K562 (cell line): ENCODE measurements at regions not wholly inside any gene's neighbourhood (a gene's known extent, or its start where the extent isn't known, plus 50 kb on each side); places are given as distances from the start of the nearest gene placed in this dataset.

Experiments
- ATAC-seq: fragments of 200-7000 bp; cut with Tn5 transposase; 3 replicates; pipeline ENCODE4 v1.9.1; 2020; ENCODE audit warnings: moderate library complexity
- BruUV-seq: library from RNA; stranded (reverse); fragments of 400-500 nt; replicated peaks from 2 replicates; lab custom pipeline; 2021; lab: Mats Ljungman, UMichigan
- CTCF ChIA-PET: fragments of 300-600 bp; formaldehyde crosslinking; extraction: SDS; loops from one replicate; lab custom pipeline; 2021; ENCODE audit warnings: low intra/inter-chr PET ratio; lab: Yijun Ruan, JAX
- POLR2A ChIA-PET: fragments of 300-600, 350-650 bp; sonication (Branson Sonifier 250); formaldehyde crosslinking; extraction: SDS; loops from one replicate; lab custom pipeline; 2021; ENCODE audit warnings: antibody characterized with exemption, inconsistent platforms; lab: Yijun Ruan, JAX
- DNase-seq, 4 experiments: peaks; one replicate each; pipeline versions ENCODE4 v3.0.0 to v3.0.0-alpha.2; 2011 to 2018; ENCODE audit warnings: low spot score in 3 of 4, mixed read lengths in 3 of 4; ENCODE audit errors: extremely low read depth in 1 of 4
- FAIRE-seq: peaks from 2 replicates; lab custom pipeline; 2011; peaks lifted over from hg19 to GRCh38; lab: Jason Lieb, UNC
- H2AFZ ChIP-seq: 2 replicates; pipeline ENCODE4 v1.6.0; 2011; ENCODE audit warnings: low read depth, low read length, control low read depth, inconsistent platforms
- H3K27ac ChIP-seq: fragments of 200-600 bp; 3 replicates; pipeline ENCODE4 v1.8.0; 2011; ENCODE audit warnings: low read depth, mild to moderate bottlenecking, control low read depth, inconsistent platforms, low read length, moderate library complexity, mixed read lengths; ENCODE audit errors: extremely low read depth
- H3K27me3 ChIP-seq, 2 experiments: fragments of 300-600 bp in 1 of 2; 2 replicates in 1 of 2; 3 replicates in 1 of 2; pipeline versions ENCODE4 v1.6.0 to v1.8.0; 2011; ENCODE audit warnings: inconsistent platforms in 2 of 2, low read length in 2 of 2, mild to moderate bottlenecking in 1 of 2, mixed read lengths in 1 of 2, moderate library complexity in 1 of 2; ENCODE audit not compliant: control insufficient read depth in 2 of 2, insufficient read depth in 2 of 2
- H3K36me3 ChIP-seq: fragments of 300-600 bp; 3 replicates; pipeline ENCODE4 v1.8.0; 2011; ENCODE audit warnings: mild to moderate bottlenecking, low read length, inconsistent platforms; ENCODE audit not compliant: control insufficient read depth, insufficient read depth
- H3K4me1 ChIP-seq, 2 experiments: fragments of 200-600 bp in 1 of 2; replicated peaks in 1 of 2; 2 replicates in 1 of 2; 3 replicates in 1 of 2; pipeline versions ENCODE4 v1.5.1 to v1.8.0; 2011; ENCODE audit warnings: inconsistent platforms in 2 of 2, low read length in 2 of 2, mild to moderate bottlenecking in 1 of 2, mixed read lengths in 1 of 2, moderate library complexity in 1 of 2; ENCODE audit not compliant: control insufficient read depth in 2 of 2, insufficient read depth in 2 of 2
- H3K4me2 ChIP-seq: 2 replicates; pipeline ENCODE4 v1.6.1; 2011; ENCODE audit warnings: low read length, control low read depth, inconsistent platforms, mixed read lengths; ENCODE audit not compliant: insufficient read depth
- H3K4me3 ChIP-seq: fragments of 200-600 bp; sonication (generic), shearing (Covaris generic); 2 replicates; pipeline ENCODE4 v1.5.1; 2016; ENCODE audit warnings: control low read depth, inconsistent platforms
- H3K79me2 ChIP-seq: fragments of 200-600 bp; 3 replicates; pipeline ENCODE4 v1.8.0; 2011; ENCODE audit warnings: low read length, inconsistent platforms; ENCODE audit not compliant: control insufficient read depth, insufficient read depth
- H3K9ac ChIP-seq, 2 experiments: 2 replicates each; pipeline versions ENCODE4 v1.6.0 to v1.6.1; 2011; ENCODE audit warnings: low read depth in 2 of 2, low read length in 2 of 2, control low read depth in 1 of 2, inconsistent platforms in 1 of 2, mild to moderate bottlenecking in 1 of 2, mixed read lengths in 1 of 2; ENCODE audit not compliant: insufficient read depth in 1 of 2
- H3K9me1 ChIP-seq: one replicate; pipeline ENCODE4 v1.6.0; 2011; ENCODE audit warnings: inconsistent platforms, mild to moderate bottlenecking, low read length, moderate library complexity; ENCODE audit not compliant: control insufficient read depth, insufficient read depth
- H3K9me3 ChIP-seq: replicated peaks from 2 replicates; pipeline ENCODE4 v1.5.1; 2011; ENCODE audit warnings: low read depth, low read length, inconsistent platforms; ENCODE audit not compliant: control insufficient read depth, insufficient read depth
- H4K20me1 ChIP-seq: replicated peaks from 2 replicates; pipeline ENCODE4 v1.6.1; 2011; ENCODE audit warnings: low read length, inconsistent platforms, mixed read lengths; ENCODE audit not compliant: control insufficient read depth, insufficient read depth
- CBX1 ChIP-seq: sonication (generic); IDR thresholded peaks from 2 replicates; pipeline ENCODE4 v1.6.1; 2016; ENCODE audit warnings: antibody characterized with exemption, low read depth, mild to moderate bottlenecking
- ETV6 ChIP-seq, 3 experiments: fragments of 150-350 bp in 1 of 3; sonication (generic) in 1 of 3; formaldehyde crosslinking in 1 of 3; IDR thresholded peaks; 2 replicates each; pipeline versions ENCODE4 v1.6.1 to v1.8.0; 2014 to 2022; ENCODE audit warnings: borderline replicate concordance in 2 of 3, low read depth in 2 of 3, antibody characterized with exemption in 1 of 3, low read length in 1 of 3, mild to moderate bottlenecking in 1 of 3, missing genetic modification reagents in 1 of 3
- GABPB1 ChIP-seq: sonication (generic); formaldehyde crosslinking; IDR thresholded peaks from 2 replicates; pipeline ENCODE4 v1.8.0; 2022; ENCODE audit warnings: mild to moderate bottlenecking, missing genetic modification reagents
- GTF2A2 ChIP-seq: IDR thresholded peaks from 2 replicates; pipeline ENCODE4 v1.6.1; 2016; ENCODE audit warnings: mild to moderate bottlenecking, missing genetic modification characterization, missing compliant biosample characterization
- IRF2 ChIP-seq: sonication (generic); formaldehyde crosslinking; IDR thresholded peaks from 2 replicates; pipeline ENCODE4 v1.8.1; 2022; ENCODE audit warnings: mild to moderate bottlenecking, missing genetic modification reagents
- POLR2A ChIP-seq: fragments of 450-650 bp; conservative IDR thresholded peaks from 2 replicates; pipeline ENCODE4 v1.6.1; 2016
- SAFB ChIP-seq: fragments of 200-400 bp; formaldehyde crosslinking; IDR thresholded peaks from 2 replicates; pipeline ENCODE4 v1.6.1; 2017; ENCODE audit warnings: low read depth, low read length, borderline replicate concordance
- SLC30A9 ChIP-seq: fragments of 250-450 bp; sonication (Bioruptor Pico); IDR thresholded peaks from 2 replicates; pipeline ENCODE4 v1.8.0; 2022; ENCODE audit warnings: mild to moderate bottlenecking, moderate library complexity
- STAT6 ChIP-seq: sonication (generic); formaldehyde crosslinking; IDR thresholded peaks from 2 replicates; pipeline ENCODE4 v1.8.1; 2023; ENCODE audit warnings: mild to moderate bottlenecking, missing genetic modification reagents
- ZC3H11A ChIP-seq: IDR thresholded peaks from 2 replicates; pipeline ENCODE4 v1.6.1; 2012; ENCODE audit warnings: low read depth, low read length, improper control_type of control experiment
- ZFP91 ChIP-seq: sonication (generic); formaldehyde crosslinking; IDR thresholded peaks from 2 replicates; pipeline ENCODE4 v1.8.0; 2022; ENCODE audit warnings: mild to moderate bottlenecking, missing genetic modification reagents
- ZNF830 ChIP-seq: fragments of 250-450 bp; sonication (Bioruptor Pico); IDR thresholded peaks from 2 replicates; pipeline ENCODE4 v1.5.0; 2021; ENCODE audit warnings: mild to moderate bottlenecking
- WGBS: fragments of 100-300 bp; shearing (Covaris generic); methylation state at CpG from one replicate; pipeline ENCODE4 v1.1.6; 2016; ENCODE audit warnings: low coverage, mixed read lengths; ENCODE audit not compliant: insufficient coverage; ENCODE audit errors: missing lambda C conversion rate; 5-methylcytosine and 5-hydroxymethylcytosine counted together
- in situ Hi-C: fragments of 300-500 bp; cut with MboI; formaldehyde crosslinking; loops from 4 replicates; pipeline ENCODE4 v1.15.0; 2018; ENCODE audit warnings: inconsistent platforms, mixed read lengths
- intact Hi-C: fragments of 100-400 bp; cut with micrococcal nuclease; formaldehyde crosslinking; loops from 2 replicates; pipeline ENCODE4 v1.14.2; 2022

DNA sequence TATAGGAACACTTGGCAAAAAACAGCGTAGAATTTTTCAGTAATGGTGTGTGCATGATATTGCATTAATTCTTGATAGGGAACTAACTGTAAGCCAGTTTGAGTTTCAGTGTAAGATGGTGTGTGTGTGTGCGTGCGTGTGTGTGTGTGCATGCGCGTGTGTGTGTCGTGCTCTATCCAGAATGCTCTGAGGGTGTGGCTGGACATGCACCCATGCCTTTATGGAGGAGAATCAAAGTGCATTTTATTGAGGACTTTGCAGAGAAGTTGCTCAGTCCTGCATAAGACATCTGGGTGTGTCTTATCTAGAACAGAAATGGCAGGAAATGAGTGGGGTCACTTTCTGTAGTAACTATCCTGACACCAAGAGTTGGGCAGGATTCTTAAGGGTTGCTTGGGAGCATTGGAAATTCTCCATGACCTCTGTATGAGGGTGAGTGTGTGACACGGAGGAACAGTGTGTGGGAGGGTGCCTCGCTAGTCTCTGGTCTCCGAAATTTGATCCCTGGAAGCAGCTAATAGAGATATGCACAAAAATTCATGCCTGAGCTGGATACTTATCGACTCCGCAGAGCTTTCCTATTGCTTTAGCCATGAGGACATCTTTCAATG, 252.2 kb downstream of the TSHZ3 start:
- intact Hi-C loops: no loop called here
- H3K4me3 ChIP-seq: no peak overlapping the region
- no peak overlapping the region for H3K4me2 ChIP-seq
- no peaks in the 10 kb centered on the region; a peak in 2 of 5 replicates for H3K27me3 ChIP-seq
- no peaks in the 10 kb centered on the region for H4K20me1 ChIP-seq
- no peak overlapping the region for H2AFZ ChIP-seq
- BruUV-seq: no TSS peak
- in situ Hi-C loops: no loop called here
- H3K4me1 ChIP-seq: peaks cover 0 to 3% of the 10 kb centered on the region in 2 experiments; a peak in 1 of 5 replicates
- 3% methylated on average over 11 of the region's 11 CpGs for WGBS
- no peak overlapping the region for H3K27ac ChIP-seq
- DNase-seq (no peak), ATAC-seq (no peak), FAIRE-seq (no peak)
- CTCF ChIA-PET: no interaction called here
- POLR2A ChIA-PET: interaction anchor here (0.6 to 0.8 kb wide), 3 partner anchors 8 to 324 kb away, joined by 3 to 6 read pairs (median 3); no protein-coding TSS in a partner anchor
- H3K9me3 ChIP-seq: no peaks in the 10 kb centered on the region
- H3K79me2 ChIP-seq: no peaks in the 10 kb centered on the region
- no peak overlapping the region for H3K9ac ChIP-seq
- H3K36me3 ChIP-seq: no peaks in the 10 kb centered on the region
- TF ChIP-seq CBX1 (no peak), ETV6 (IDR thresholded peaks at IDR 0.05; ENCODE audit: borderline replicate concordance in 1 of 2, low read depth in 2 of 2, low read length in 1 of 2) (no peak), ETV6 (CRISPR knock-in tag; IDR thresholded peaks at IDR 0.05; ENCODE audit: borderline replicate concordance) (no peak), SLC30A9 (CRISPR knock-in tag) (no peak), ZNF830 (no peak), ZFP91 (CRISPR knock-in tag) (no peak), IRF2 (CRISPR knock-in tag) (no peak), ZC3H11A (no peak), GTF2A2 (tag) (no peak), STAT6 (CRISPR knock-in tag) (no peak), SAFB (no peak), GABPB1 (CRISPR knock-in tag) (no peak), POLR2A (no peak)
- H3K9me1 ChIP-seq: no peaks in the 10 kb centered on the region
